ENCODE measurements at regions not wholly inside any gene's neighbourhood (a gene's known extent, or its start where the extent isn't known, plus 50 kb on each side); places are given as distances from the start of the nearest gene placed in this dataset.

DNA sequence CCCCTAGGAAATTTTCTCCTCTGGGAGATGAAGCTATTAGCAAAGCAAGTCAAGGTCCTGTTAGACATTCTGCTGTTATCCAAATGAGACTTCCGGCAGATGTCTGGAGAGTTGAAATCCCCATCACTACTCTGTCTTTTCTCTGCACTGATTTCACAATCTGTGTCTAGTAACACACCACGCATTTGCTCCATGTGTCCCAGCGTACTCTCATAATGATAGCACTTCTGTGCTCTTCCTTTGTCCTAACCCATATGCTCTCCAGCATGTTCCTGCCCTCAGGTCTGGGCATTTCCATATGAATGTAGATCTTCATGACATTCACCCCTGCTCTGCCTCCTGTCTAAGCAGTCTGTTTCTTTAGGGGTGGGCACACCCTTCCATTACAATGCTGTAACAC, 1949.0 kb upstream of the WWC1 start:
- DNase-seq (ENCODE audit: low read depth, low spot score): no peak

- DNase-seq (ENCODE audit: low read depth, low spot score): no peak
Measured at GRCh38 chr5:166346726-166347374, 1944.6 kb upstream of the WWC1 start.

DNA sequence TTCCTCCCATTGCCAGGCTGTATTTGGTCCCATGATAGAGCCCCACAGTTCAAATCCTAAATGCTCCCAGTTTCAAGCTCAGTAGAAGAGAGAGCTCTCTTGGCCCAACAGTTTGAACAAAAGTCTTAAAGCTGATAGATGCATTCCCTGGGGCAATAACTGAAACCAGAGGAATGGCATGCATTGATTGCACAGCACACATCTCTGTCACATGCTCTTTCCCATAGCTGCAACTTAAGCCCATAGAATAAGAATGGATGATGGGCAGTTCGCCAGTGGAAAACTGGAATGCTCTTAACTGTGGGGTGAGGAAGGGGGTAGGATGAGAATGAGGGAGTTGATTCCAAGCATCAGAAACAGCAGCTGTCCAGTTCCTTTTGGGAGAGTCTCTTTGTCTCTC, 1942.4 kb upstream of the WWC1 start:
- DNase-seq (ENCODE audit: low read depth, low spot score): no peak

DNA sequence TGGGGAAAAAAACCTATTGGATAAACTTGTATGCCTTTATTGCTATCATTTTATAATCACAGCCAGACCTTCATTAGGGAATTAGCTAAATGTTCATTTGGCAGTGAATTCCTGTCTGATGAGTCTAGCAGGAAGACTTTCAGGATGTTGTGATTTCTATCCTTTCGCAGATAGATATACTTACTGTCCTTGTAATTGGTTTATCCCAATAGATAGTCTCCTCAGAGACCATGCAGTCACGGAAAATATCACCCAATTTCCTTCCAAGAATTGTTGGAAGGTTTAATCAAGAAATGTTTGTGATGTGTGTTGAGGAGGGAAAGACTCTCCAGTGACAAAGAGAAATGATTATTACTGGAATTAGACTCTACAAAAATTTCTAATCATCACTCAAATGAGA, 1937.9 kb upstream of the WWC1 start:
- no peak for DNase-seq (ENCODE audit: low read depth, low spot score)

- no peak for DNase-seq (ENCODE audit: low read depth, low spot score)
Measured at GRCh38 chr5:166354332-166354731, 1937.1 kb upstream of the WWC1 start.

- no peak for DNase-seq (ENCODE audit: low read depth, low spot score)
Measured at GRCh38 chr5:166356096-166356495, 1935.3 kb upstream of the WWC1 start.

DNA sequence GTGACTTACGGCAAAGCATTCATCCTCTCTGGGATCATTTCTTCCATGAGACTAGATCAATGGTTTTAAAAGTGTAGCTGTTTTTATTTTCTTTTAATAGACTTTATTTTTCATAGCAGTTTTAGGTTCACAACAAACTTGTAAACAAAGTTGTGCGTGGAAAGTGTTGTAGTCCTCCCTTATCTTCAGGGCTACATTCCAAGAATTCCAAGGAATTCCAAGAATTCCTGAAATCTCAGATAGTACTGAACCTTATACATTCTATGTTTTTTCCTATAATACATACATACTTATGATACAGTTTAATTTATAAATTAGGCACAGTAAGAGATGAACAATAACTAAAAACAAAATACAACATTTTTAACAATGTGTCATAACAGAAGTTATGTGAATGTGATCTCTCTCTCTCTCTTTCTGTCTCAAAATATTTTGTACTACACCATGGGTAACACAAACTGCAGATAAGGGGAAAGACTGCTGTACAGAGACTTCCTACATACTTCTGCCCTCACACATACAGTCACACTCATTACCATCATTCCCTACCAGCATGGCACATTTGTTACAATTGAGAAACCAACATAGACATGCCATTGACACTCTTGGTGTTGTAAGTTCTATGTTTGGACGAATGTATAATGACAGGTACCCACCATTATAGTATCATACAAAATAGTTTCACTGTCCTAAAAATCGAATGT, 1933.2 kb upstream of the WWC1 start:
- no peak for DNase-seq (ENCODE audit: low read depth, low spot score)

GRCh38 chr5:166363087-166363760, 1928.2 kb upstream of the WWC1 start:
- no peak for DNase-seq (ENCODE audit: low read depth, low spot score)

DNA sequence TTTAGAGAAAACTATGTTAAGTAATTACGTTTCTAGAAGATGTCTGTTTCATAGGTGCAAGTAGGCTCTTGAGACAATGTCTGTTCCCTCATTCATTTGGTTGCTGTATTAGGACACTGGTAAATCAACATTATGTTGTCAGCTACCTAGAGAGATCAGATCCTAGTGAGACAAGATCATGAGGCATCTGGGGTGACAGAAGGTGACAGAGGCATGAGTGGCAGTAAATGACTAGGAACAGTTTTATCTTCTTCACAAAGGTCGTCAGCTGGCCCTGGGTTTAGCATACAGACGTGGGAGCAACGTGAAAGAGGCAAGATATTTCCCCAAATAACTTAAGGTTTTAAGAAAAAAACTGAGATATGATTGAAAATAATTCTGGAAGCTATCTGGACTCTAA, 1926.3 kb upstream of the WWC1 start:
- DNase-seq (ENCODE audit: low read depth, low spot score): no peak

DNA sequence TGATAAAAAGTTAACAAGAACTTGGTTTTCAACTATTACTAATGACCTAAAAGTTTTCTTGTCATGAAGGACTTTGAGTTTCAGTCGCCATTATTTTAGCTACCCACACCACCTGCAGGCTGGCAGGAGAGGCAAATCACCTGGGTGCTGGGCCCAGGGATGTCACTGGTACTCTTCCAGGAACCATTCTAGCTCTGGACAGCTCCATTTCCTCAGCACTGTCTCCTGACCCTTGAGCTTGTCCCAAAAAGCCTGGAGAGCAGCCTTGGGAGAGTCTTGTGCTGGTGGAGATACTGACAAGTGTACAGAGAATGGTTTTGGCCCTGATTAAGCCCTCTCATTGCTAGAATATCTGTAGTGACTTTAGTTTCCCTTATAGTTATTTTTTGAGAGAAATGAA, 1924.1 kb upstream of the WWC1 start:
- no peak for DNase-seq (ENCODE audit: low read depth, low spot score)

DNA sequence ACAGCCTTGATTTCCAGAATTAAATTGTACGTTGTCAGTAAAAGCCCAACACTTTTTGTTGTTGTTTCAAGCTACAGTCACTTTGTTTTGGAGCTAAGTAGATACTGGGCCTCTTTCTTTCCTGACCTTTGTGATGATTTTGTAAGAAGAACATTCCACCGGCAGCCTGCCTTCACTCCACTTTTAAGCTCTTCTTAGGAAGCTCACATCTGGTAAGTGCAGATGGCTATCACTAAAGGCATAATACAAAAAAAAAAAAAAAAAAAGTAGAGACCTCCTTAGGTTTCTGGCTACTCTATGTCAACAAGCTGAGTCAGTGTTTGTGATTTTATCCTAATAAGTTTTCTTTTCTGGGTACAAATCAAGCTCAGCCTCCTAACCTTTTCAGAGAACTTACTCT, 1922.1 kb upstream of the WWC1 start:
- DNase-seq (ENCODE audit: low read depth, low spot score): no peak

DNA sequence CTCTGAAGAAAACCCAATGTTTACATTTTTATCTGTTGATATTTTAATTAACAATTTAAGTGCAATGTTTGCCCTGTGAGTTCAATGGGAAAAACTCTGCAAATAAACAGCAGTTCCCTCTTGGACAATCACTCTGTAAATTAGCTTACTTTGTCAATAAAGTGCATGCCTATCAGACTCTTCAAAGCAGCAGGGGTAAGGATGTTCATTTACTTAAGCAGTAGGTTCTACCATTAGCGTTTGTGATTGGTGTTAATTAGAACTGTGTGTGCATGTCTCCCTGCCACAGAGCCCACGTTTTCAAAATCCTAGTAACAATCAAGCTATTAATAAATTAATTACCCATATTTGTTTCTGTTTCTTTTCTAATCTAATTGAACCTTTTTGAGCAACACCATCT, 1921.6 kb upstream of the WWC1 start:
- no peak for DNase-seq (ENCODE audit: low read depth, low spot score)

GRCh38 chr5:166370928-166371690, 1920.3 kb upstream of the WWC1 start:
- no peak for DNase-seq (ENCODE audit: low read depth, low spot score)

DNA sequence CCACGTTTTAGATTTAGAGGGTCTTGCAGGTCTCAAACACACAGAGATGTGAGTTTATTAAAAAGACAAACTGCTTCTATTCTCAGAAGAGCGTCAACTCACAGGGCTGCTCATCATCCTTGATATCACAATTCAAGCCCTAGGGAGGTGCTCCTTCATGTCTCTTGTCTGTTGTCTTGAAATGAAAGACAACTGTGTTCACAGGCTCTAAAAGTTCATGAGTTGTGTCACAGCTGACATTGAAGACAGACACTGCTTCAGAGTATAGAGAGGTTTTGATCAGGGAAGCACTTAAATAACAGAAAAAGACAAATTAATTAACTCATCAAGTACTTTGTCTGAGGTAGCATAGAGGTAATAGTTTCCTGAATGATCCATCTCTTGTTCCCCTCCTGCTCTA, 1917.6 kb upstream of the WWC1 start:
- DNase-seq (ENCODE audit: low read depth, low spot score): no peak

DNA sequence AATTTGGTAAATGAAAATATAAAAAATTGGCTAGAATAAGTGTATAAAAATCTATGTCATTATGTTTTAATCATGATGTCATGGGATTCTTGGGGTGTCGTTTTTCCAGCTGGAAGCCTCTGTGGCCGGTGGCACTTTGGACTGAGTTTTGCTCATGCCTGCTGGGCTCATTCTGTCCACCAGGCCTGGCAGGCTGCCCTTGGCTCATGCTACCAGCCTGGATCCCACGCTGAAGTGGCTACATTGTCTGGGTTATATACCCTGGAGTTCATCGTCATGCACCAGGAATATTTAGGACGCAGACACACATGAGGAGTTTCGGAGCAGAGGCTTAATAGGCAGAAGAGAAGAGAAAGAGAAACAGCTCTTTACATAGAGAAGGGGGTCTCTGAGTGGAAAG, 1913.7 kb upstream of the WWC1 start:
- no peak for DNase-seq (ENCODE audit: low read depth, low spot score)

DNA sequence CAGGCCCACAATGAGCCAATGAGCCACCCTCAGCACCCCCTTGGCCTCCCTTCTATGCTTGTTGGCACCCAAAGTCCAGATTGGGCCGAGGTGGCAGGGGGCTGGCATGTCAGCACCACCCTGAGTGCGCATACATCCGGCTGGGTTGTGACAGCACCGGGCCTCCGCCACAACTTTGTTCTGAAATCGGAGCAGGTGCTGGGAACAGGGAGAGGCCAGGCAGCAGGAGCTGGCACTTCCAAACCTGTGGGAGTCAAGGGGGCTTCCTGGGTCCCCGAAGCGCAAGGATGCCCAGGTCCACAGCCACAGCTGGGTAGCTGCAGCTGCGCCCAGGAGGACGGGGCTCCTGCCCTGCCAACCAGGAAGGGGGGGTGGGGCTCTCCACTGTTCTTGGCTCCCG, 1911.9 kb upstream of the WWC1 start:
- no peak for DNase-seq (ENCODE audit: low read depth, low spot score)

GRCh38 chr5:166382031-166382430, 1909.4 kb upstream of the WWC1 start:
- DNase-seq (ENCODE audit: low read depth, low spot score): no peak

DNA sequence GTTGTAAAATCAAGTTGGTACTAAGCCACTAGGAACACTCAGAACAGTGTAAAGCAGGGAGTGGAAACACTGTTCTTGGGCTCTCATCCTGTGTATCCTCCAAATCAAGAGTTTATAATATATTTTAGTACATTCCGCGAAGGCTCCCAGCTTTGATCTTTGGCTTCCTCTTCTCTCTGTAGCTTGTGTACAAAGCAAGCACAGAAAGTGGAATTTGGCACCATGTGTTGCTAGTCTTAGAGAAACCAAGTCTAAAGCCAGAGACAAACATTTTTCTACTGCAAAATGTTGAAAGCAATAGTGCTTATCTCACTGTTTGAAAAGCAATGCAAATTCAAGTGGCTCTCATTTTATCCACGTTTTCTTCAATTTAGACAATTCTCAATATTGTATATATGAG, 1893.3 kb upstream of the WWC1 start:
- DNase-seq (ENCODE audit: low read depth, low spot score): no peak

- DNase-seq (ENCODE audit: low read depth, low spot score): no peak
Measured at GRCh38 chr5:166399781-166400180, 1891.7 kb upstream of the WWC1 start.

DNA sequence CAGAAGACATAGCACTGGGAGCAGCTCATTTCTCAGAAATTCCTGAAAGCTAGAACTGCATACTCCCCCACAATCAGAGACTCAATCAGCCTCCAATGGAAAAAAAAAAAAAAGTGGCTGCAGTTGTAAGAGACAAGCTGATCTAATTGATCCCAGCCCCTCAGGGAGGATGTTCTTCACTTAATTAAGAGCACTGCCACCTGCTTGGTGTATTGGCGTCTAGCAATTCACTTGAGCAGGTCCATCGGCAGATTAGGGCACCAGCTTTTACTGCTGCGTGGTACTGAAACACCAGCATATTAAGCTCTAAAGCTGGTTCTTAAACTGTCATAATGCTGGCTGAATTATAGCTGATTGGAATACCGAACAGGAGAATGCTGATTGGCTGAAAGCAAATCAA, 1890.1 kb upstream of the WWC1 start:
- DNase-seq (ENCODE audit: low read depth, low spot score): no peak

DNA sequence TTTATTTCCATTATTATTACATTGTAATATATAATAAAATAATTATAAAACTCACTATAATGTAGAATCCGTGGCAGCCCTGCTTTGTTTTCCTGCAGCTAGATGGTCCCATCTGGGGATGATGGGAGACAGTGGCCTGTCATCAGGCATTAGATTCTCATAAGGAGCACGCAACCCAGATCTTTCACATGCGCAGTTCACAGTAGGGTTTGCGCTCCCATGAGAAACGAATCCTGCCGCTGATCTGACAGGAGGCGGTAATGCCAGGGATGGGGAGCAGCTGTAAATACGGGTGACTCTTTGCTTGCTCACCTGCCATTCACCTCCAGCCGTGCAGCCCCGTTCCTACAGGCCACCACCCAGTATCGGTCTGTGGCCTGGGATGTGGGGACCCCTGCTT, 1879.3 kb upstream of the WWC1 start:
- no peak for DNase-seq (ENCODE audit: low read depth, low spot score)

DNA sequence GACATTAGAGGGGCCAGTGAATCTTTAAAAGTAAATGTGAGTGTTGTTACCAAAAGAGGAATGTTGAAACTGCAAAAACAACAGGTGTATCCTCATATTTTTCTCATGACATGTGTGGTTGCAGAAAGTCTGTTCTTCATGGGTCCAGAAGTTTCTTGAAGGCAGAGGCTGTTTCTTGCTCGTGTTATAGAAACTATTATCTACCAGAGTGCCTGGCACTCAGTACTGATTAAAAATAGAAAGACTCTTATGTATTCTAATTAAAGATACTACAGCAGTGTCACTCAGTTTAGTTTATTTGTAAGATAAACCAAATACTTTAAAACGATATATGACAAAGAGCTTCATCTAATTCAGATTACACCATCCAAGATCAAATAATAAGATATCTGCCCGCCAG, 1864.2 kb upstream of the WWC1 start:
- DNase-seq (ENCODE audit: low read depth, low spot score): no peak

All from pulmonary artery endothelial cell (primary cell).